GM23248 (cell line): ENCODE measurements at regions not wholly inside any gene's neighbourhood (a gene's known extent, or its start where the extent isn't known, plus 50 kb on each side); places are given as distances from the start of the nearest gene placed in this dataset.

ENCODE experiments used
- EZH2 ChIP-seq: fragments of 200-600 bp; sonication (generic); IDR thresholded peaks from 2 replicates; pipeline ENCODE4 v1.6.1; 2018; ENCODE audit warnings: antibody characterized with exemption, mild to moderate bottlenecking; ENCODE audit not compliant: insufficient read depth, poor library complexity, severe bottlenecking
- EZH2phosphoT487 ChIP-seq: fragments of 200-600 bp; sonication (generic); IDR thresholded peaks from 2 replicates; pipeline ENCODE4 v1.6.1; 2018; ENCODE audit warnings: antibody characterized with exemption, moderate library complexity, mild to moderate bottlenecking, low read depth; ENCODE audit not compliant: insufficient read depth

GRCh38 chr14:62179367-62180018 lies 417.3 kb downstream of the SNAPC1 start:
- TF ChIP-seq EZH2 (no peak), EZH2phosphoT487 (no peak)
